ENCODE measurements at regions not wholly inside any gene's neighbourhood (a gene's known extent, or its start where the extent isn't known, plus 50 kb on each side); places are given as distances from the start of the nearest gene placed in this dataset.
"Not testable (repeated sequence)": the region's sequence is repeated elsewhere in the genome, so short reads cannot be mapped to it uniquely, and the experiment has no call there.

DNA sequence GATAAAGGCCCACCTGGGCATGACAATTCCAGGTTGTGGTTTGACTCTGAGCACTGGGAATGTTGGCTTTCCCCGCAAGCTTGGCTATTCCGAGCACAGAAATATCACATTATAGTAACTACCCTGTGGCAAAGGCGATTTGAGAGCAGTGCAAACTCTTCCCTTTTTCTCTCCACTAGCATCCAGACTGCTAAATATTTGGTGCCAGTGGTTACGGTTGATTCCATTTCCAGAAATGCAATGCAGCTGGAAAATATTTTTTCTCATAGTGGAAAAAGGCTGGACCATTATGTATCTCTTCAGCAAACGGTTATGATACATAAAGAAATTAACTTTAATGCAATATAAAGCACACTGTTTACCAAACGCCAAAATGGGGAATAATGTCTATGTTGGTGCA, 158.0 kb downstream of the ENC1 start:
- Histone ChIP-seq H3K4me2 (no peak overlapping the region), H3K4me1 (no peaks in the 10 kb centered on the region), H3K9ac (no peak overlapping the region), H4K20me1 (no peaks in the 10 kb centered on the region), H3K4me3 (no peak overlapping the region), H3K27ac (no peak overlapping the region), H3K9me3 (no peaks in the 10 kb centered on the region), H3K36me3 (no peaks in the 10 kb centered on the region), H3K27me3 (no peaks in the 10 kb centered on the region)
- no peak for TF ChIP-seq Cebpa-rat (IDR thresholded peaks at IDR 0.05)

- not testable (repeated sequence) for H3K9me3 ChIP-seq, H3K4me3 ChIP-seq, H3K27ac ChIP-seq, H3K4me2 ChIP-seq, H4K20me1 ChIP-seq, H3K27me3 ChIP-seq, H3K9ac ChIP-seq, H3K4me1 ChIP-seq, H3K36me3 ChIP-seq
Observed at GRCh38 chr5:74481357-74481756, 159.2 kb downstream of the ENC1 start.

- Histone ChIP-seq H3K9ac (no peak overlapping the region), H3K27me3 (no peaks in the 10 kb centered on the region), H3K4me2 (no peak overlapping the region), H4K20me1 (no peaks in the 10 kb centered on the region), H3K36me3 (no peaks in the 10 kb centered on the region), H3K4me1 (no peaks in the 10 kb centered on the region), H3K9me3 (no peaks in the 10 kb centered on the region), H3K27ac (no peak overlapping the region), H3K4me3 (no peak overlapping the region)
- TF ChIP-seq Cebpa-rat (IDR thresholded peaks at IDR 0.05) = no peak
Observed at GRCh38 chr5:74480201-74480600, 160.3 kb downstream of the ENC1 start.

DNA sequence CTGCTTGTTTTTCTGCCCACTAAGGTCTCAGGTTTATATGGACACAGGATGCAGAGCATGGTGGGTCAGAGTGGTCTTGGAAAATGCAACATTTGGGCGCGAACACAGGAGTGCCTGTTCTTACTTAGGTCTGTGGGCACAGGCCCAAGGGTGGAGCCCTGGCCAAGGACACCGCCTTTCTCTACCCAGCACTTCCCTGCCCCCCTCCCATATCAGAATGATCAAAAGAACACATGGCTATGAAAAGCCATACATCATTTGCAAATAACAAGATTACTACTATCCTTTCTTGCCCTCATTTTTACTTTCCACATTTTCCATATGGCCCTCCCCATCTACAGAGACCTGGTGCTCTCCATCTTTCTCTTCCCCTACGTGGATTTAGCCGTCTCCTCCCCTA, 162.2 kb downstream of the ENC1 start:
- no peaks in the 10 kb centered on the region for H3K9me3 ChIP-seq
- H3K27me3 ChIP-seq = no peaks in the 10 kb centered on the region
- H3K4me2 ChIP-seq = no peak overlapping the region
- H3K4me1 ChIP-seq = no peaks in the 10 kb centered on the region
- no peak overlapping the region for H3K9ac ChIP-seq
- H4K20me1 ChIP-seq = no peaks in the 10 kb centered on the region
- no peaks in the 10 kb centered on the region for H3K36me3 ChIP-seq
- H3K4me3 ChIP-seq = no peak overlapping the region
- no peak for TF ChIP-seq Cebpa-rat (IDR thresholded peaks at IDR 0.05)
- H3K27ac ChIP-seq = no peak overlapping the region

DNA sequence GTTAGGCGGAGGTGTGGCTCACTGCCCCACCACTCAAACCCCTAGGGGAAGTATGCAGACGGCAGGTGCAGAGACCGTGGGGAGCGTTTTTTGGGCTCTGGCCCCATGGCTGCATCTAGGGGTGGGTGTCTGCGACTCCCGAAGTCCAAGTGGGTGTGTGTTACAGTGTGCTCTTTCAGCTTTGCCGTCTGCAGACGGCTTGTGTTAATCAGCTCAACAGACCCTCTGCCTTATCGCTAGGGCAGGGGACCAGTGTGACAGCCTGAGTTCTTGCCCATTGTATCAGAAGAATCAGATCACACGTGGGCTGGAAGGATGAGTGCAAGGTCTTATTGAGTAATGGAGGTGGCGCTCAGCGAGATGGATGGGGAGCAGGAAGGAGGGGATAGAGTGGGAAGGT, 162.8 kb downstream of the ENC1 start:
- Histone ChIP-seq H3K4me1 (no peaks in the 10 kb centered on the region), H4K20me1 (no peaks in the 10 kb centered on the region), H3K27me3 (no peaks in the 10 kb centered on the region), H3K9ac (no peak overlapping the region), H3K9me3 (no peaks in the 10 kb centered on the region), H3K36me3 (no peaks in the 10 kb centered on the region), H3K27ac (no peak overlapping the region), H3K4me2 (no peak overlapping the region), H3K4me3 (no peak overlapping the region)
- TF ChIP-seq Cebpa-rat (IDR thresholded peaks at IDR 0.05) = no peak

- no peaks in the 10 kb centered on the region for H3K36me3 ChIP-seq
- H3K27ac ChIP-seq = no peak overlapping the region
- H3K9me3 ChIP-seq = no peaks in the 10 kb centered on the region
- TF ChIP-seq Cebpa-rat (IDR thresholded peaks at IDR 0.05) = no peak
- no peak overlapping the region for H3K9ac ChIP-seq
- H3K4me1 ChIP-seq = no peaks in the 10 kb centered on the region
- no peaks in the 10 kb centered on the region for H3K27me3 ChIP-seq
- no peak overlapping the region for H3K4me2 ChIP-seq
- no peaks in the 10 kb centered on the region for H4K20me1 ChIP-seq
- no peak overlapping the region for H3K4me3 ChIP-seq
Observed at GRCh38 chr5:74476819-74477453, 163.6 kb downstream of the ENC1 start.

DNA sequence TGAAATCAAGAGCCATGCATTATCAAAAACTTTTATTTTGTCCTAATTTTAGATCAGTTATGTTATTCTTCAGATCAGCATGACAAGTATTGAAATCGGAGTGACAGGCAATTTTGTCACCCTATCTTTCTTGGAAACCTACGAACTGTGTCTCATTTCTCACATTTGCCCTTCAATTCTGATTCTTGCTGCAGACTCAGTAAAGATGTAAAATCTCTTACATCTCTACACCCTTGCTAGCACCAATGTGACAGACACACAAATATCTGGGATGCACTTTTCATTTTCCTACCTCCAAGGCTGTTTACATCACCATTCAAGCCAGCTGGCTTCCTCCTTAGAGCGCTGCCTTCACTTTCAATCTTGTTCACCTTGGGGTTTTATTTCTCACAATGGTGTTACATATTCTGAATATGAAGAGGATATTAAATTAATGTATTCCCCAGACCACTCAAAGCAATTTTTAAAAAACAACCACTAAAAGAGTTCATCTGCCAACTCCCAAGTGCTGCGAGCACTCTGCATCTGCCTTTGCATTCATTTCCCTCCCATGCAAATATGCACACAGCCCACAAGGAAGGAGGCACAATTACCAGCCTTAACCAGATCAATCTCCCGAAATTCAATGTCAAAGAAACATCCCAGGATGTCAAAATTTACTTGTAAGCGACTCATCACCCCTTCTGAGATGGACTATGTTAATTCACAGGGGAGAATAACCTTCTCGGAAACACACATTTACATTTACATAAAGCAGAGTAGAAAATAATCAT, 164.3 kb downstream of the ENC1 start:
- TF ChIP-seq Cebpa-rat (IDR thresholded peaks at IDR 0.05) = no peak
- Histone ChIP-seq H3K9me3 (no peaks in the 10 kb centered on the region), H3K9ac (no peak overlapping the region), H3K4me3 (no peak overlapping the region), H3K27me3 (no peaks in the 10 kb centered on the region), H3K27ac (no peak overlapping the region), H3K4me2 (no peak overlapping the region), H3K4me1 (no peaks in the 10 kb centered on the region), H4K20me1 (no peaks in the 10 kb centered on the region), H3K36me3 (no peaks in the 10 kb centered on the region)

DNA sequence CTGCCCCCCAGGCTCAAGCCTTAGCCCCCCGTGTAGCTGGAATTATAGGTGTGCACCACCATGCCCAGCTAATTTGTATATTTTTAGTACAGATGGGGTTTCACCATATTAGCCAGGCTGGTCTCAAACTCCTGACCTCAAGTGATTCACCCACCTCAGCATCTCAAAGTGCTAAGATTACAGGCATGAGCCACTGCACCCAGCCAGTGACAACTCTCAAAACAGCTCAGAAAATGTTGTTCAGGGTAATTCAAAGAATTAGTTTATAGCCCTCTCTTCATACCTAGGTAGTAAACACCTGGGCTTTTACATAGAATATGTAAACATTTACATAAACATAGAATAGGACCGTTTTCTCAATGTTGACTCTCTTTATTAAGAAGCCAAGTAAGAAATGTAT, 168.7 kb downstream of the ENC1 start:
- H3K9ac ChIP-seq = no peak overlapping the region
- H3K36me3 ChIP-seq = no peaks in the 10 kb centered on the region
- no peaks in the 10 kb centered on the region for H3K27me3 ChIP-seq
- no peaks in the 10 kb centered on the region for H3K9me3 ChIP-seq
- no peaks in the 10 kb centered on the region for H4K20me1 ChIP-seq
- H3K27ac ChIP-seq = no peak overlapping the region
- H3K4me3 ChIP-seq = no peak overlapping the region
- H3K4me1 ChIP-seq = no peaks in the 10 kb centered on the region
- TF ChIP-seq Cebpa-rat (IDR thresholded peaks at IDR 0.05) = no peak
- H3K4me2 ChIP-seq = no peak overlapping the region

DNA sequence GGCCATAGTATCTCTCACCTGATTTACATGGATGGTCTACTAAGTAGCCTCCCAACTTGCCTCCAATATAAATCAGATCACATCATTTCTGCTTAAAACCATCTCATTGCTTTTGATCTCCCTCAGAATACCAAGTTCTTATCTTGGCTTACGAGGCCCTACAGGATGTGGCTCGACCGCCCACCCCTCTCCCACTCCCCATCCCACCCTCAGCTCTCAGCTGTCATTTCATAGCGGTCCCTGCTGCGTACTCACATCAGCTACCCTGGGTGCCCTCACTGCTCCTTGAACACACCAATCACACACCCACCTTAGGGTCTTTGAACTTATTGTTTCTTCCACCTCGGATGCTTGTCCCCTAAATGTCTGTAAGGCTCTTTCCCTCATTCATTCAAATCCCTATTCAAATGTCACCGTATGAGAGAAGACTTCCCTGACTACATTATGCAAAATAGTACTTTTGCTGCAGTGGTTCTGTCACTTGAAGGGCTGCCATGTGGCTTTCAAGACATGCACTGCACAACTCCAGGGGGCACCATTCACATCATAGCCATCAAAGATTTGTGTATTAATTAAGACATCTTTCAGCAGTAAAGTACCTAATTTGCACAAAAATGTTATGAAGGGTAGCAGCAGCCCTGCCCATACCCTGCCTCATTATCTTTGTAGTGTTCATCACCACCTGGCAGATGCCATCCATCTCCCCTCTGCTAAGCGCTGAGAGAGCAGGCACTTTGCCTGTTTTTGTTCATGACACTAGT, 171.1 kb downstream of the ENC1 start:
- Histone ChIP-seq H3K9me3 (no peaks in the 10 kb centered on the region), H4K20me1 (no peaks in the 10 kb centered on the region), H3K4me3 (no peak overlapping the region), H3K4me1 (no peaks in the 10 kb centered on the region), H3K4me2 (no peak overlapping the region), H3K36me3 (no peaks in the 10 kb centered on the region), H3K9ac (no peak overlapping the region), H3K27ac (no peak overlapping the region), H3K27me3 (no peaks in the 10 kb centered on the region)
- no peak for TF ChIP-seq Cebpa-rat (IDR thresholded peaks at IDR 0.05)

GRCh38 chr5:74468421-74468820, 172.1 kb downstream of the ENC1 start:
- TF ChIP-seq Cebpa-rat (IDR thresholded peaks at IDR 0.05) = no peak
- Histone ChIP-seq H3K9me3 (no peaks in the 10 kb centered on the region), H3K27ac (no peak overlapping the region), H3K4me1 (no peaks in the 10 kb centered on the region), H3K9ac (no peak overlapping the region), H3K27me3 (no peaks in the 10 kb centered on the region), H3K36me3 (no peaks in the 10 kb centered on the region), H3K4me3 (no peak overlapping the region), H3K4me2 (no peak overlapping the region), H4K20me1 (no peaks in the 10 kb centered on the region)
